Liver (tissue), 8 donors: ENCODE measurements at regions not wholly inside any gene's neighbourhood (a gene's known extent, or its start where the extent isn't known, plus 50 kb on each side); places are given as distances from the start of the nearest gene placed in this dataset.

Source experiments
- DNase-seq: peaks from one replicate; pipeline ENCODE4 v3.0.0-alpha.2; 2017; ENCODE audit warnings: low spot score
- H3K27ac ChIP-seq, 2 donors: one replicate each; pipeline ENCODE4 v1.7.0; 2013; ENCODE audit warnings: inconsistent platforms in 2 of 2, low read length in 2 of 2, control low read depth in 1 of 2, low read depth in 1 of 2, mild to moderate bottlenecking in 1 of 2
- H3K27me3 ChIP-seq, 4 donors: one replicate each; pipeline versions ENCODE4 v1.6.1 to v1.7.0; 2013; ENCODE audit warnings: low read length in 3 of 4, inconsistent platforms in 1 of 4, mild to moderate bottlenecking in 1 of 4, moderate library complexity in 1 of 4; ENCODE audit not compliant: control insufficient read depth in 4 of 4, insufficient read depth in 4 of 4
- H3K36me3 ChIP-seq, 4 donors: one replicate each; pipeline versions ENCODE4 v1.6.1 to v1.7.0; 2013; ENCODE audit warnings: low read length in 3 of 4, mild to moderate bottlenecking in 3 of 4, low read depth in 1 of 4, moderate library complexity in 1 of 4; ENCODE audit not compliant: control insufficient read depth in 4 of 4, insufficient read depth in 3 of 4
- H3K4me1 ChIP-seq, 4 donors: one replicate each; pipeline versions ENCODE4 v1.6.1 to v1.7.0; 2013; ENCODE audit warnings: low read length in 3 of 4, mild to moderate bottlenecking in 3 of 4, moderate library complexity in 1 of 4; ENCODE audit not compliant: control insufficient read depth in 4 of 4, insufficient read depth in 4 of 4
- H3K4me3 ChIP-seq, 3 donors: one replicate each; pipeline versions ENCODE4 v1.6.1 to v1.7.0; 2013; ENCODE audit warnings: low read length in 3 of 3, control low read depth in 1 of 3, low read depth in 1 of 3, mild to moderate bottlenecking in 1 of 3
- H3K9ac ChIP-seq, 2 donors: one replicate each; pipeline ENCODE4 v1.7.0; 2013; ENCODE audit warnings: low read length in 2 of 2, mild to moderate bottlenecking in 2 of 2, moderate library complexity in 2 of 2, control low read depth in 1 of 2, low read depth in 1 of 2
- H3K9me3 ChIP-seq, 4 donors: one replicate each; pipeline versions ENCODE4 v1.6.1 to v1.7.0; 2013; ENCODE audit warnings: low read length in 3 of 4; ENCODE audit not compliant: control insufficient read depth in 4 of 4
- EGR1 ChIP-seq, 2 donors: IDR thresholded peaks; 2 replicates each; pipeline ENCODE4 v1.6.1; 2016 to 2018; ENCODE audit warnings: antibody characterized with exemption in 2 of 2, low read depth in 2 of 2
- FOXA1 ChIP-seq: IDR thresholded peaks from 2 replicates; pipeline ENCODE4 v1.6.1; 2016; ENCODE audit warnings: antibody characterized with exemption
- FOXA2 ChIP-seq: IDR thresholded peaks from 2 replicates; pipeline ENCODE4 v1.6.1; 2016; ENCODE audit warnings: antibody characterized with exemption
- HNF4A ChIP-seq, 2 donors: conservative IDR thresholded peaks; 2 replicates each; pipeline ENCODE4 v1.6.1; 2016; ENCODE audit warnings: antibody characterized with exemption in 2 of 2, mild to moderate bottlenecking in 2 of 2
- HNF4G ChIP-seq: IDR thresholded peaks from 2 replicates; pipeline ENCODE4 v1.6.1; 2016; ENCODE audit warnings: antibody characterized with exemption
- NR2F2 ChIP-seq: IDR thresholded peaks from 2 replicates; pipeline ENCODE4 v1.6.1; 2016; ENCODE audit warnings: antibody characterized with exemption
- RAD21 ChIP-seq, 2 donors: IDR thresholded peaks; 2 replicates each; pipeline ENCODE4 v1.6.1; 2016; ENCODE audit warnings: antibody characterized with exemption in 2 of 2, mild to moderate bottlenecking in 2 of 2
- RXRA ChIP-seq, 2 donors: IDR thresholded peaks; 2 replicates each; pipeline ENCODE4 v1.6.1; 2017 to 2018; ENCODE audit warnings: antibody characterized with exemption in 2 of 2, mild to moderate bottlenecking in 1 of 2
- YY1 ChIP-seq: IDR thresholded peaks from 2 replicates; pipeline ENCODE4 v1.6.1; 2016; ENCODE audit warnings: antibody characterized with exemption, mild to moderate bottlenecking
- WGBS: extraction: QIAGEN DNeasy Blood & Tissue Kit; methylation state at CpG from one replicate; pipeline ENCODE4 v1.1.7; 2013; 5-methylcytosine and 5-hydroxymethylcytosine counted together
- TF ChIP-seq, protein P1 (sequence below): IDR thresholded peaks from 2 replicates; pipeline ENCODE4 v1.6.1; 2016; ENCODE audit warnings: antibody characterized with exemption
- TF ChIP-seq, protein P2 (sequence below): fragments of 150-350 bp; IDR thresholded peaks from 2 replicates; pipeline ENCODE4 v1.5.1; 2017; ENCODE audit warnings: improper control_type of control experiment, low read depth, low read length; ENCODE audit not compliant: missing input control
- TF ChIP-seq, protein P3 (sequence below): IDR thresholded peaks from 2 replicates; pipeline ENCODE4 v1.6.1; 2016; ENCODE audit warnings: antibody characterized with exemption
- TF ChIP-seq, protein P4 (sequence below): IDR thresholded peaks from 2 replicates; pipeline ENCODE4 v1.6.1; 2016; ENCODE audit warnings: antibody characterized with exemption
- donor health status: healthy.
- donor health status: healthy.
- donor health status: healthy.
- donor health status: healthy.
- donor health status: healthy.

DNA sequence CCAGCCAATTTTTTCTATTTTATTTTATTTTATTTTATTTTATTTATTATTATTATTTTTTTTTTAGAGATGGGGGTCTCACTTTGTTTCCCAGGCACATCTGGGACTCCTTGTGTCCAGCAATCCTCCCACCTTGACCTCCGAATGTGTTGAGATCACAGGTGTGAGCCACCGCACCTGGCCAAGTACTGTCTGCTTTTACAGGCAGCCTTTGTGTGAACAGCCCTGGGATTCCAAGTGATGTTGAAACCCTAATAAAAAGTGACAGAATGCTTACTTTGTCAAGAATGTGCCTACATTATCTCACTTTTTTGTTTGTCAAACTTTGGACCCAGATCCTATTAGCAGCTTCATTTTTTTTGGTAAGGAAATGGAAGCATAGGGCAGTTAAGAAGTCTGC lies 220.1 kb upstream of the EDNRB start:
- Histone ChIP-seq H3K9me3 (no peaks in the 10 kb centered on the region), H3K27me3 (no peaks in the 10 kb centered on the region), H3K4me1 (no peaks in the 10 kb centered on the region), H3K27ac (no peak overlapping the region), H3K36me3 (no peaks in the 10 kb centered on the region), H3K9ac (no peak overlapping the region), H3K4me3 (no peak overlapping the region)
- TF ChIP-seq FOXA2 = no peak
- TF ChIP-seq RAD21 (IDR thresholded peaks at IDR 0.05) = no peak
- TF ChIP-seq, protein P1, sequence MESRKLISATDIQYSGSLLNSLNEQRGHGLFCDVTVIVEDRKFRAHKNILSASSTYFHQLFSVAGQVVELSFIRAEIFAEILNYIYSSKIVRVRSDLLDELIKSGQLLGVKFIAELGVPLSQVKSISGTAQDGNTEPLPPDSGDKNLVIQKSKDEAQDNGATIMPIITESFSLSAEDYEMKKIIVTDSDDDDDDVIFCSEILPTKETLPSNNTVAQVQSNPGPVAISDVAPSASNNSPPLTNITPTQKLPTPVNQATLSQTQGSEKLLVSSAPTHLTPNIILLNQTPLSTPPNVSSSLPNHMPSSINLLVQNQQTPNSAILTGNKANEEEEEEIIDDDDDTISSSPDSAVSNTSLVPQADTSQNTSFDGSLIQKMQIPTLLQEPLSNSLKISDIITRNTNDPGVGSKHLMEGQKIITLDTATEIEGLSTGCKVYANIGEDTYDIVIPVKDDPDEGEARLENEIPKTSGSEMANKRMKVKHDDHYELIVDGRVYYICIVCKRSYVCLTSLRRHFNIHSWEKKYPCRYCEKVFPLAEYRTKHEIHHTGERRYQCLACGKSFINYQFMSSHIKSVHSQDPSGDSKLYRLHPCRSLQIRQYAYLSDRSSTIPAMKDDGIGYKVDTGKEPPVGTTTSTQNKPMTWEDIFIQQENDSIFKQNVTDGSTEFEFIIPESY = no peak
- TF ChIP-seq, protein P2, sequence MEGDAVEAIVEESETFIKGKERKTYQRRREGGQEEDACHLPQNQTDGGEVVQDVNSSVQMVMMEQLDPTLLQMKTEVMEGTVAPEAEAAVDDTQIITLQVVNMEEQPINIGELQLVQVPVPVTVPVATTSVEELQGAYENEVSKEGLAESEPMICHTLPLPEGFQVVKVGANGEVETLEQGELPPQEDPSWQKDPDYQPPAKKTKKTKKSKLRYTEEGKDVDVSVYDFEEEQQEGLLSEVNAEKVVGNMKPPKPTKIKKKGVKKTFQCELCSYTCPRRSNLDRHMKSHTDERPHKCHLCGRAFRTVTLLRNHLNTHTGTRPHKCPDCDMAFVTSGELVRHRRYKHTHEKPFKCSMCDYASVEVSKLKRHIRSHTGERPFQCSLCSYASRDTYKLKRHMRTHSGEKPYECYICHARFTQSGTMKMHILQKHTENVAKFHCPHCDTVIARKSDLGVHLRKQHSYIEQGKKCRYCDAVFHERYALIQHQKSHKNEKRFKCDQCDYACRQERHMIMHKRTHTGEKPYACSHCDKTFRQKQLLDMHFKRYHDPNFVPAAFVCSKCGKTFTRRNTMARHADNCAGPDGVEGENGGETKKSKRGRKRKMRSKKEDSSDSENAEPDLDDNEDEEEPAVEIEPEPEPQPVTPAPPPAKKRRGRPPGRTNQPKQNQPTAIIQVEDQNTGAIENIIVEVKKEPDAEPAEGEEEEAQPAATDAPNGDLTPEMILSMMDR = no peak
- TF ChIP-seq, protein P3, sequence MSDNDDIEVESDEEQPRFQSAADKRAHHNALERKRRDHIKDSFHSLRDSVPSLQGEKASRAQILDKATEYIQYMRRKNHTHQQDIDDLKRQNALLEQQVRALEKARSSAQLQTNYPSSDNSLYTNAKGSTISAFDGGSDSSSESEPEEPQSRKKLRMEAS = no peak
- TF ChIP-seq HNF4A (conservative IDR thresholded peaks at IDR 0.05) = no peak
- 75% methylated on average over 2 of the region's 2 CpGs for WGBS
- no peak for DNase-seq

DNA sequence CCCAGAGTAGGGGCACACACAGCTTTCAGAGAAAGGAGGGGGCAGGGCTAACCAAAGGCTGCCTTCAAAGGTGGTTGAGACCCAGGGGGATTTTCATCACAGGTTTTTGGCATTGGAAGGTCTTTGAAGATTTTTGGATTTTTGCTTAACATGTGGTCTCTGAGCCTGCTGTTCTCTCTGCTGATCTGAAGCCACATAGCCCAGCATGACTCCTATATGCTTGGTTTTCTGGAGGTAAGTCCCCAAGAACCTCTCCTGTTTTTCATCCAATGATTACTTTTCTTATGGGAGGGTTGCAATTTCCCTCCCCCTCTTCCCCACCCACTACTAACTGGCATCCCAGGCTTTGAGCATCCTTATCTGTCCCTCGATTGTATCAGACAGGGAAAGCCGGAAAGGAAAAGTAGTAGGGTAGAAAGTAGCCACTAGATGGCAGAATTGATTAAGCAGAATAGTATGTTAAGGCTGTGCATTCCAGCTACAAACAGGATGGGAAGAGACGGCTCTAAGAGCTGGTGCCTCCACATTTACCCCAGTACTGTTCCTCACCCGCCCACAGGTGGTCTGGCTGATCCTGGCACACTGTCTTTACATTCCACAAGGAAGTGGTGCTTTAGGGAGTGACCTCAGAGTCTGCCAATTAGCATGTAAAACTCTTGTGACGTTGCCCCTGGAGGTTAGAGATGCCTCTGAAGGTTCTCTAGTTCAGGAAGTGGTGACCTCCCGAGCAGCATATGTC lies 218.9 kb upstream of the EDNRB start:
- H3K4me3 ChIP-seq = no peak overlapping the region
- no peak for TF ChIP-seq YY1
- no peak for TF ChIP-seq NR2F2
- TF ChIP-seq, protein P3 = no peak
- TF ChIP-seq HNF4G = no peak
- TF ChIP-seq, protein P2 = peak; percentile 66
- no peak for TF ChIP-seq FOXA1
- no peak for TF ChIP-seq RXRA (IDR thresholded peaks at IDR 0.05)
- TF ChIP-seq HNF4A (conservative IDR thresholded peaks at IDR 0.05) = no peak
- TF ChIP-seq, protein P4, sequence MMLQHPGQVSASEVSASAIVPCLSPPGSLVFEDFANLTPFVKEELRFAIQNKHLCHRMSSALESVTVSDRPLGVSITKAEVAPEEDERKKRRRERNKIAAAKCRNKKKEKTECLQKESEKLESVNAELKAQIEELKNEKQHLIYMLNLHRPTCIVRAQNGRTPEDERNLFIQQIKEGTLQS = no peak
- peak; percentile 86 to 94 for TF ChIP-seq RAD21 (IDR thresholded peaks at IDR 0.05)
- TF ChIP-seq EGR1 (IDR thresholded peaks at IDR 0.05; ENCODE audit: low read depth in 2 of 2) = no peak
- H3K27ac ChIP-seq = no peak overlapping the region
- DNase-seq = no peak
- no peaks in the 10 kb centered on the region for H3K36me3 ChIP-seq
- H3K27me3 ChIP-seq = no peaks in the 10 kb centered on the region
- 6% methylated on average over 6 of the region's 6 CpGs for WGBS
- H3K9me3 ChIP-seq = no peaks in the 10 kb centered on the region
- no peaks in the 10 kb centered on the region for H3K4me1 ChIP-seq
- H3K9ac ChIP-seq = no peak overlapping the region
